Prostate gland (tissue), 2 donors: ENCODE measurements at regions not wholly inside any gene's neighbourhood (a gene's known extent, or its start where the extent isn't known, plus 50 kb on each side); places are given as distances from the start of the nearest gene placed in this dataset.

Experiments
- CTCF ChIP-seq, 4 experiments: fragments of 200-600 bp in 2 of 4; fragments of 450-650 bp in 2 of 4; sonication (generic) in 2 of 4; IDR thresholded peaks; 1 replicate in 3 of 4; 2 replicates in 1 of 4; pipeline ENCODE4 v1.5.1; 2016 to 2019; ENCODE audit warnings: antibody characterized with exemption in 4 of 4, mild to moderate bottlenecking in 2 of 4, moderate library complexity in 2 of 4
- POLR2A ChIP-seq: fragments of 450-650 bp; IDR thresholded peaks from one replicate; pipeline ENCODE4 v1.6.1; 2016; ENCODE audit warnings: antibody characterized with exemption, mild to moderate bottlenecking

DNA sequence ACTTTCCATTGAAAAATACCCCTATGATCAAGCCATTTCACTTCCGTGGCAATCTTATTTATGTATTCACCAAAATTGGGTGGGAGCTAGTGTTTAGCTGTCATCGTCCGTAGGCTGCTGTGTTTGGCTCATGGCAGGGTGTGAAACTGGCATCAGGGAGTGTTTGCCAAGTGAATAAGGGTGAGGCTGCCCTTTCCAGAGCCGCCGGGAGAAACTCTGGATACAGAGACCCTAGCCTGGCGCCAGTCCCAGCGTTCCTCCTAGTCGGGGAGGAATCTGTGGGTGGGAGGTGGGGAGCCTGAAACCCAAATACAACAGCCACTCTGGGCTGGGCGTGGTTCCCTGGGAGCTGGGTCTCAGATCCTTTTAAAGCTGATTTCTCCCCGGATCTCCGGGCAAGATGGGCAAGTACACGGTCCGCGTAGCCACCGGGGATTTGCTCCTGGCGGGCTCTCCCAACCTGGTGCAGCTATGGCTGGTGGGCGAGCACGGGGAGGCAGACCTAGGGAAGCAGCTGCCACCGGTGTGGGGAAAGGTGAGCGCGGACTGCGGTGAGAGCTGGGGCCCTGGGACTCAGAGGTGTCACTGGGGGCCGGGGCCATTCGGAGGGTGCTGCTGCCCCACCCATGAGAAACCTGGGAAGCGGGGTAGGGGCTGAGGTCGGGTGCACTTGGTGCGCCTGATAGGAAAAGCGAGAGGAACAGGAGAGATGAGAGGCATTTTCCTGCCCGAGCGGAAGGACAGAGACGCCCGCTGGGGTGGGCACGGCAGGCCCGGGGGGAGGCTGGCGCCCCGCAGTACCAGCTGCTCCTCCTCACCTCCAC, 62.1 kb upstream of the TEKT1 start:
- TF ChIP-seq CTCF (IDR thresholded peaks at IDR 0.05) (no peak), POLR2A (no peak)
